ENCODE measurements at regions not wholly inside any gene's neighbourhood (a gene's known extent, or its start where the extent isn't known, plus 50 kb on each side); places are given as distances from the start of the nearest gene placed in this dataset.

GRCh38 chr5:164735334-164735733 lies 1229.9 kb downstream of the MAT2B start:
- H3K4me3 ChIP-seq, result no peak overlapping the region
- H3K36me3 ChIP-seq, result no peaks in the 10 kb centered on the region
- intact Hi-C loops (cut with DNase I; ENCODE audit: low total_unique reads), result no loop called here
- H3K9me3 ChIP-seq, result no peaks in the 10 kb centered on the region
- no peaks in the 10 kb centered on the region for H3K27me3 ChIP-seq
- DNase-seq, result no peak
- H3K27ac ChIP-seq, result no peak overlapping the region
- H3K4me1 ChIP-seq, result no peaks in the 10 kb centered on the region
- no peak for TF ChIP-seq CTCF (IDR thresholded peaks at IDR 0.05)

- Histone ChIP-seq H3K4me3 (no peak overlapping the region), H3K9me3 (no peaks in the 10 kb centered on the region), H3K36me3 (no peaks in the 10 kb centered on the region), H3K4me1 (no peaks in the 10 kb centered on the region), H3K27me3 (no peaks in the 10 kb centered on the region), H3K27ac (no peak overlapping the region)
- TF ChIP-seq CTCF (IDR thresholded peaks at IDR 0.05), result no peak
- no peak for DNase-seq
- intact Hi-C loops (cut with DNase I; ENCODE audit: low total_unique reads), result no loop called here
These were observed 1236.0 kb downstream of the MAT2B start for GRCh38 chr5:164741376-164741775.

- no peaks in the 10 kb centered on the region for H3K36me3 ChIP-seq
- H3K9me3 ChIP-seq, result no peaks in the 10 kb centered on the region
- H3K27ac ChIP-seq, result no peak overlapping the region
- no peaks in the 10 kb centered on the region for H3K27me3 ChIP-seq
- no peak for TF ChIP-seq CTCF (IDR thresholded peaks at IDR 0.05)
- H3K4me1 ChIP-seq, result no peaks in the 10 kb centered on the region
- H3K4me3 ChIP-seq, result no peak overlapping the region
- intact Hi-C loops (cut with DNase I; ENCODE audit: low total_unique reads), result no loop called here
- no peak for DNase-seq
These were observed 1236.6 kb downstream of the MAT2B start for GRCh38 chr5:164742025-164742424.

- Histone ChIP-seq H3K27ac (no peak overlapping the region), H3K4me3 (no peak overlapping the region), H3K36me3 (no peaks in the 10 kb centered on the region), H3K4me1 (no peaks in the 10 kb centered on the region), H3K27me3 (no peaks in the 10 kb centered on the region), H3K9me3 (no peaks in the 10 kb centered on the region)
- intact Hi-C loops (cut with DNase I; ENCODE audit: low total_unique reads), result no loop called here
- DNase-seq, result no peak
- no peak for TF ChIP-seq CTCF (IDR thresholded peaks at IDR 0.05)
These were observed 1241.3 kb downstream of the MAT2B start for GRCh38 chr5:164746723-164747122.

- Histone ChIP-seq H3K4me3 (no peak overlapping the region), H3K36me3 (no peaks in the 10 kb centered on the region), H3K9me3 (no peaks in the 10 kb centered on the region), H3K4me1 (no peaks in the 10 kb centered on the region), H3K27me3 (no peaks in the 10 kb centered on the region), H3K27ac (no peak overlapping the region)
- DNase-seq, result no peak
- intact Hi-C loops (cut with DNase I; ENCODE audit: low total_unique reads), result no loop called here
- TF ChIP-seq CTCF (IDR thresholded peaks at IDR 0.05), result no peak
These were observed 1242.0 kb downstream of the MAT2B start for GRCh38 chr5:164747371-164747770.

- DNase-seq, result no peak
- H3K4me1 ChIP-seq, result no peaks in the 10 kb centered on the region
- no peaks in the 10 kb centered on the region for H3K9me3 ChIP-seq
- H3K27me3 ChIP-seq, result no peaks in the 10 kb centered on the region
- no peak overlapping the region for H3K4me3 ChIP-seq
- intact Hi-C loops (cut with DNase I; ENCODE audit: low total_unique reads), result no loop called here
- no peaks in the 10 kb centered on the region for H3K36me3 ChIP-seq
- no peak for TF ChIP-seq CTCF (IDR thresholded peaks at IDR 0.05)
- H3K27ac ChIP-seq, result no peak overlapping the region
These were observed 1243.4 kb downstream of the MAT2B start for GRCh38 chr5:164748861-164749260.

Data from tibial artery (tissue), 4 donors.